Right renal pelvis (tissue), 4 donors: ENCODE measurements at regions not wholly inside any gene's neighbourhood (a gene's known extent, or its start where the extent isn't known, plus 50 kb on each side); places are given as distances from the start of the nearest gene placed in this dataset.
A peak's percentile ranks its signal among the peaks of the same experiment; 100 is the strongest.

Source experiments
- DNase-seq, 4 donors: peaks; one replicate each; pipeline ENCODE4 v3.0.0-alpha.2; 2013; ENCODE audit warnings: low read depth in 4 of 4, low spot score in 3 of 4, missing footprints in 1 of 4

DNA sequence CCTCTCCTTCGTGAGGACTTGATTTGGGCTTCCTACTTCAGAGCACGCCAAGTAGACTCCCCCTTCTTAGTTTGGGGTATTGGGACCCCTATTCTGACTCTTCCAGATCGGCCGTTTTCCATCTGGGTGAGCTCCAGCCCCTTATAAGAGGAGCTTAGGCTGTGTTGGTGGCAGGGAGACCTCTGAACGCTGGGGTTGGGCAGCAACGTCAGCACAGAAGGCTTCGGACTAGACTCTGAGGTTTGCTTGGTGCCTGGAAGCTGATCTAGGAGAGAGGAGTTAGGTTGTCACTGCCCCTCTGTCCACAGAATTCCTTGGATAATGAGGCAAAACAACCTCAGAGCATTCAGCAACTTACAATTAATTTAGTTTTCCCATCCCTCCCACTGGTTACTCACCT is 99.2 kb upstream of the RTL1 start:
- DNase-seq, result no peak

DNA sequence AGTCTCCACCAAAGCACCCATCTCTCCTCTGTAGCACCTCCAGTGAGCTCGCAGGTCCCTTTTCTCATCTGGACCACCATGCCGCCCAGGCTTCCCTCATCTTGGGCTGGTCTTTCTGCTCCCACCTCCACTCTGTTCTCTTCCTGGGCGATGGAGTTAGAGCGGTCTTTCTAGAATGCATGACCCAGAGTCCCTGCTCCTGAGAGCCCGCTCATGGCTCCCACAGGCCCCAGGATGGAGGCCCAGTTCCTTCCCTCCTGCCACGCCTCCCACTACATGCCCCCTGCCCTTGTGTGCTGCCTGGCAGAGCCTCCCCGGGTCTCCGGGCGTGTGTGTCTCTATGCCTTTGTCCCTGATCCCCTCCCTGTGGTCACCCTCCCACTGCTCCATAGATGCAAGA is 100.7 kb upstream of the RTL1 start:
- no peak for DNase-seq

DNA sequence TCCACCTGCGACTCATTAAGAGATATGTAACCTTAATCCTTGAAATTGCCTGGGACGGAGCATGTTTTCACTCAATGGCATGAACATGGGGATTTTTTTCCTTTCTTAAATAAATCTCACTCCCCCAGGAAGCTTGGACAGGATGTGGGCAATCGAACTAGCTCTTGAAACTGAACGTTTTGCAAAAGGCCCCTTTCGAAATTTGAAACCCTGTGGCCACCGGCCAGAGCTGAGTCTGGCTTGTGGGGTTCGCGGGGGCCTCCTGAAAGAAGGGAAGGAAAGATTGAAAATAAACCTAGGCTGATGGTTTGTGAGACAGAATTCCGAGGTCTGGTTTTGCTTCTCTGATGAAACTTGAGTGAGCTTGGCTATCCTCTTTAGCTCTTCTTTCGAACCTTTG is 101.4 kb upstream of the RTL1 start:
- peak in 1 of 4 donors; percentile 15 for DNase-seq

DNA sequence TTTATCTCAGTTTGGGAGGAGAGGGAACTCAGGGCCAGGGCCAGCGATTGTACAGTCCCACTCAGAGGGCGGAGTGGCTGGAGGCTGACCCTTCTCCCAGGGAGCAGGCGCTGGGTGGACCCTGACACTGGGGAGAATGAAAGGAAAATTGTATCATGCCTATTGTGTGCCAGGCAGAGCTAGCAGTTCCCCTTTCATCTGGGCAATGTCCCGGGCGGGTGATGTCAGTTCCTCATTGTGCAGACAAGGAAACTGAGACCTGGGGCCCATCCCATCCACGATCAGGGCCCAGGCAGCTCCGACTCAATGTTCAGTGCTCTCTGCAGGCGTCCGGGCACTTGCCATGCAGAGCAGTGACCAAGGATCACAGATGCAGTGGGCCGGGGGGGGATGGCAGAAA is 101.9 kb upstream of the RTL1 start:
- DNase-seq, result no peak

DNA sequence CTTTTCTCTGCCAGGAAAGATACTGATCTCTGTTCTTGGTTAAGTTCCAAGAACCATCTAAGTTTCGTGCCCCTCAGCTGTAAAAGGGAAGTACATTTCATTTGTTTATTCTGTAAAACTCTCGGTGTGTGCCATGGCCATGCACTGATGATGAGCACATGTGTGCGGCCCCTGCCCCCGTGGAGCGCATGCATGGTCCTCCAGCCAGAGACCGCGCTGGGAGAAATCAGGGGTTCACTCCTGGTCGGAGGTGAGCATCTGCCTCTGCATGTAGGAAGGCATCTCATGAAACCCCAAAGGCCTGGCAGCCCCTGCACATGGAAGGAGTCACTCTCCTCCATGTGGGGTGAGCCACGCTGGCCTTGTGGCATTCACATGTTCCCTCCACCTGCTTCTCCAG is 102.5 kb upstream of the RTL1 start:
- no peak for DNase-seq

DNA sequence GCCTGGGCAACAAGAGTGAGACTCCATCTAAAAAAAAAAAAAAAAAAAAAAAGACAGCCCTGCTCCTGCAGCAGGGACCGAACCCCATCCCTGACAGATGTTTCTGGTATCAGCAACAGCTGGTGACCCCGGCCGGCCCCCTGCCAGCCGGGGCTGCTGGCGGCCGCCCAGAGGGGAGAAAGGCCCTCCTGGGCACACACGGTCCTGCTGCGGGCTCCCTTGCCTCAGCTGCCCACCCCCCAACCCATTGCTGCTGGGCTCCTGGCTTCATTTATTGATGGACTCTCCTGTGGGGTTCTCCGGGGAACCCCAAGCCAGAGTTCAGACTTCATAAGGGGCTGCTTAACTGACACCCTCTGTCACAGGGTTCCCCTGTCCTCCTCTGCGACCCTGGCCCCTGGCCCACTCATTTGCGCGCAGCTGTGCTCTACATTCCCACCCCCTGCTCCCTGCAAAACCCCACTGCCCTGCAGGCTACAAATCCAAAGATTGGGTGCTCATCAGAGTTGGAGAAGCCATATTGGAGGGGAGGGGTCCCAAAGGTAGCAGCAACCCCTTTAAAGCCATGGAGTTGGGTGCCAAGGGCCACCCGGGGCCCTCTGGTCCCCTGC is 103.6 kb upstream of the RTL1 start:
- DNase-seq, result no peak

DNA sequence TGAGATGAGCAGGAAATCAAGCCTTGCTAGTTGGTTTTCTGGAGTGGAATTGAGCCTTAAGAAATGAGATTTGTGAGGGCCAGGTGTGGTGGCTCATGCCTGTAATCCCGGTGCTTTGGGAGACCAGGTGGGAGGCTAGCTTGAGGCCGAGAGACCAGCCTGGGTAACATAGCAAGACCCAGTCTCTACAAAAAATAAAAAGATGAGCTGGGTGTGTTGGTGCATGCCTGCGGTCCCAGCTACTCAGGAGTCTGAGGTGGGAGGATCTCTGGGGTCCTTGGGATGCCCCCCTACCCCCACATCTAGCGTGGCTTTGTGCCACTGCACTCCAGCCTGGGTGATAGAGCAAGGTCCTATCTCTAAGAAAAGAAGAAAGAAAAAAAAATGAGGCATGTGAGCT is 104.2 kb upstream of the RTL1 start:
- DNase-seq, result no peak

DNA sequence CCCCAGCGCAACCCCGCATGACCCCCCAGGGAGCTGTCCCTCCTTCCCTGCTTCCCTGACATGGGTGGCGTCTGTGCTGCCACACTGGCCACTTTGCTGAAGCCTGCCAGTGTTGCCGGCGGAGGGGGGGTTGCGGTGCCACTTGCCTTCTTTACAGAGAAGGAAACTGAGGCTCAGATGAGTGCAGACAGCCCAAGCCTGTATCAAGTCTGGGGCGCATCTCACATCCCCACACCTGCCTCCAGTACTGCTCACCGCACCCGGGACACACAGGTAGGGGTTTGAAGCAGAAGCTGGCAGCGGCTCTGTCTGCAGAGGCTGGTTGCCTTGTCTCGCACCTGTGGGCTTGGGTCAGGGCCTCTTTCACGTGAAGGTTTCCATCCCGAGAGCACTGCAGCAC is 104.7 kb upstream of the RTL1 start:
- DNase-seq, result no peak

DNA sequence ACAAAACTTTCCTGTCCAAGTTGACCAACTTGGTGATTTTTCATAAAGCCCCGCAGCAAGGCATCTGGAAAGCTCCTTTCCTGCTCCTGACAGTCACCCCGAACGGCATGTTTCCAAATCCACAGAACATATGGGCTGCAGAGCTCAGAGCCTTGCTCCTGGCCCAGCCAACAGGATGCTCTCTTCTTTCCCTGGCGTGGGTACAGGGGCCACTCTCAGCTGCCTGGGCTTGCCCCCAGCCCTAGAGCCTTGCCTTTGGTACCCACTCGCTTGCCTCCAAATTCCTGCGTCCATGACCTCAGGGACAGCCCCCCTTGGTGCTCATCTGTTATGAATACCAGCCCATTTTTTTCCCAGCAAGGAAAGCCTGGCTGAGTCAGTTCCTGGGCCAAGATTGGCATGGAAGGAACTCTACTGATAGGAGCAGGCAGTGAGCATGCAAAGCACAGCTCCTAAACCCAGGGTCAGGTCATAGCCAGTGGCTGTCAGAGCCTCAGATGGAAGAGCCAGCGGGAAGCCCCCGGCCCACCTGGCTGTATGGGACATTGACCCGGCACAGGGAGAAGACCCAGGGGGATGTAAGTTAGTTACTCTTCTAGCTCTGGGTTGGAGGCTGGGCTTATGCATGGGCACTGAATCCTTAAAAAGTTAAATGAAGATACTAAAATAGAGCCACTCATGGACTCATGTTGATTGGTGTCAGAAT is 105.3 kb upstream of the RTL1 start:
- DNase-seq, result no peak

DNA sequence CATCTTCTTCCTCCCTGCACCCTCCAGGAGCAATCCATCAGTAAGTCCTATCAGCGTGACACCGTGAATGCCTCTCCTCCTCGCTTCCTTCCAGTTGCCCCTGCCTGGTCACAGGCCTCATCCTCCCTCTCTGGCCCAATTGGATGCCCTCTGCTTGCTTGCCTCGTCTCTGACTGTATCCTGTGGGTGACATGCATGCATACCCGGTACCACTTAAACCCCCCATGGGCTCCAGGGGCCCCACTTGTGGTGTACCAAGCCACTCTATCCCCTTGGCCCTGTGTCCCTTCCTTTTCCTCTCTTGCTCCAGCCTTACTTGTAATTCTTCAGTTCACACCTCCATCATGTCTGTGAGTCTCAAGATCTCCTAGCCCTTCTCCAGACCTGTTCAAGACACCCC is 106.0 kb upstream of the RTL1 start:
- no peak for DNase-seq

DNA sequence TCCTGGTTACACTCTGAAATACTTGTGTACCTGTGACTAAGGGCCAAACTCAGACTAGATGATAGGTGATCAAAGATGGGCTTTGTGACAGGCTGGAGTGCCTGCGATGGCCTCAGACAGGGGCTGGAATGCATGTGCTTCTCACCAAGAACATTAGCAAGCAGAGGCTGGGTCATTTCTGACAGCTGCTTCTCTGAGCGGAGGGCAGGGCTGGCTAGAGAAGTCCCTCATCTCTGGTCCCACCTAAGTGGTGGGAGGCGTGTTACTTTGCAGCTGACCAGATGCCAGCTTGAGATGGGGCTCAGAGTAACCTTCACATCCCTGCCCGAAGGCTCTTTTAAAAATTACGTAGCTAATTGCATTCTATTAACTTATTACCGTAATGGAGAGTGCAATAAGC is 106.8 kb upstream of the RTL1 start:
- DNase-seq, result no peak

DNA sequence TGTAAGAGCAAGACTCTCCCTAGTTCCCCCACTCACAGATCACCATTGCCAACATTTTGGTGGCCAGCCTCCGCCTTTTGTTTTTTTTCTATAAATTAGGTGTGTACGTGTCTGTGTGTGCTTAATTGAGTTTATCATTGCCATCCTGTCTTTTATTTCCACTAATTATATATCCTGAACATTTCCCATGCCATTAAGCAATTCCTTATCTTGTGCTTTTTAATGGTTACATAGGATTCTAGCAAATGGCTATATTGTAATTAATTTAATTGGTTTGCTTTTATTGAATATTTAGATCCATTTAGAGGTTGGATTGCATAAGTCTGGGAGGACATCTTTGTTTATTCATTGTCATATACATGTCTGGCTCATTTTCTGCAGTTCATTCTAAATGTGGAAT is 107.3 kb upstream of the RTL1 start:
- DNase-seq, result no peak

DNA sequence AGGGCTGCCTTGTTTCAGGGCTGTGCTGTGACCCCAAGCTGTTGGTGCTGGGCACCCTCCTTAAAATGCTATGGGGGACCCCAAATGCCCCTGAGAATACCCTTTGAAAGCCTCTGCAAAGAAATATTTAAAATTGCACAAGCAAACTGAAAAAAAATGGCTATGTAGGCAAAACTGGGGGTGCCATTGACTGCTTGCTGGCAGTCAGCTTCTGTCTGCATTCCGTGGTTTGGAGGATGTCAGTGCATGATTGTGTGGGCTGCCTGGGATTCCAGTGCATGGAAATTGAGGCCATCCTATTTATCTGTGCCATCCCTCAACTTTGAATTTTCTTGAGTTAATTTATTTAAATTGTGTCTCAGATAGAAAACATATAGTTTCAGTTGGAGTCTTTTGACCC is 113.7 kb upstream of the RTL1 start:
- DNase-seq, result no peak

DNA sequence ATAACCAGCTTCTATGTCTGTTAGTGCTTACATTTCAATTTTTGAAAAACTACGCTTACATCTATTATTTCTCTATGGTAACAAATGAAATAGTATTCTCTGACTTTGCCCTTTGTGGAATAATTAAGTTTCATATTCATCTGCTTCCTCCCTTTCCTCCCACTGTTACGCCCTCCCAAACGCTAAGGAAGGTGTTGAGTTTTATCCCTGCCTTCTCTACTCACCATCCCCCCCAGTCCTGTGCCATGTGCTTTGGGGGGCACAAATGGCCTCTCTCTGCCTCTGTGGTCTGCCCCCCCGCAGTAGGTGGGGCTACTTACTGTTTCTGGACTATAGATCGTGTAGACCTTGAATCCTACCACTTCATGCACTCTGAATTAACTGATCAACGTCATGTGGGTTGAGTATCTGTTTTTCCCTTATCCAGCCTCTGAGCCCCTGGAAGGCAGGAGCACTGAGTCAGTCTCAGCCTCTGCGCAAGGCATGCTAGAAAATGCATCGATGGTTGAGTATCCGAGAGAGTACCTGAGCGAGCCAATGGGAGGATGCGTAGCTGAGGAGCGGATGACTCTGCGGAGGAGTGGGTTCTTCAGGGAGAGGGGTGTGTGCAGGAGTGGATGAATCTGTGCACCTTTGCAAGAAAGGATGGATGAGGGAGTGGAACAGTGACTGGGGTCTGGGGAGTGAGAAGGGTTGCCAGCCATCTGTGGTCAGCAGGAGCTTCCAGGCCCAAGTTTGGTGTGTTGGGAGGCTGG is 114.5 kb upstream of the RTL1 start:
- no peak for DNase-seq

DNA sequence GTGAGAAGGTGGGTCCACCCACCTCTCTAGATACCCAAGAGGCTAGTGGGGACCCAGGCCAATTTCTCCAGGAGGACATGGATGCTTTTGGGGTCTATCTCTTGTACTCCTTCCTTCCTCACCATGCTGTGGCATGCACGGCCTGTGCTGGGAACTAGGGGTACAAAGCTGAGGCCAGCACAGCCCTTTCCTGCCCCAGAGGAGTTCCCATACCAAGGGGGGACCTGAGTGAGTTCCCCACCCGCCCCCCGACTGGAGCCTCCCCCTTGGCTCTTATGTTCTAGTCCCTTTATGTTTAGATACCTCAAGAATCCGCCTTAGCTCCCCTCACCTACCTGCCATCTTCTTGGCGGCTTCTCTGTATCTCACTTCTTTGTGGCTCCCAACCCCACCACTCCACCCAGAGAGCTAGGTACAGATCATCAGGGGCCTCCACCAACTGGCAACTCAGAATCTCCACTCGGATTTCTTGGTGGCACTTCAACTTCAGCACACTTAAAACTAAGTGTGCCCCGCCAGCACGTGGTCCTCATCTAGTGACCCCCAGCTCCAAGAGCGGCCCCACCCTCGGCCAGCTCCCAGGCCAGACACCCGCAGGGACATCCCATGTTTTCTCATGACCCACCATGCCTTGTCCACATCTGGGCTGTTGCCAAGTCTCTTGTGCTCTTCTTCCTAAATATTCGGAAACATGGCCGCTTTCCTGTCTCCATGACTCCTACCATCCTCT is 115.2 kb upstream of the RTL1 start:
- no peak for DNase-seq

DNA sequence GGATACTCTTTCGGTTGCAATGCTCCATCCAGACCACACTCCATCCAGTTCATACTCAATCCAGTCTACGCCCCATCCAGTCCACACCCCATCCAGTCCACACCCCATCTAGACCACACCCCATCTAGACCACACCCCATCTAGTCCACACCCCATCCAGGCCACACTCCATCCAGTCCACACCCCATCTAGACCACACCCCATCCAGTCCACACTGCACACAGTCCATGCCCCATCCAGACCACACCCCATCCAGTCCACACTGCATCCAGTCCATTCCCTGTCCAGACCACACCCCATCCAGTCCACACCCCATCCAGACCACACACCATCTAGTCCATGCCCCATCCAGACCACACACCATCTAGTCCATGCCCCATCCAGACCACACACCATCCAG is 116.0 kb upstream of the RTL1 start:
- no peak for DNase-seq

DNA sequence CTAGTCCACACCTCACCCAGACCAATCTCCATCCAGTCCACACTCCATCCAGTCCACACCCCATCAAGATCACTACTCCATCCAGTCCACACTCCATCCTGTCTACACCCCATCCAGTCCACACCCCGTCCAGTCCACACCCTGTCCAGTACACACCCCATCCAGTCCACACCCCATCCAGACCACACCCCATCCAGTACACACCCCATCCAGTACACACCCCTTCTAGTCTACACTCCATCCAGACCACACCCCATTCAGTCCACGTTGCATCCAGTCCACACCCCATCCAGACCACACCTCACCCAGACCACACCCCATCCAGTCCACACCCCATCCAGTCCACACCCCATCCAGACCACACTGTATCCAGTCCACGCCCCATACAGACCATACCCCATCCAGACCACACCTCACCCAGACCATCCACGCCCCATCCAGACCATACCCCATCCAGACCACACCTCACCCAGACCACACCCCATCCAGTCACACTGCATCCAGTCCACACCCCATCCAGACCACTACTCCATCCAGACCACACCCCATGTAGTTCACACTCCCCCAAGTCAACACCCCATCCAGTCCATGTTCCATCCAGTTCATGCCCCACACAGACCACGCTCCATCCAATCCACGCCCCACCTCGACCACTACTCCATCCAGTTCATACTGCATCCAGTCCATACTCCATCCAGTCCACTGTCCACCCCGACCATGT is 116.6 kb upstream of the RTL1 start:
- no peak for DNase-seq

DNA sequence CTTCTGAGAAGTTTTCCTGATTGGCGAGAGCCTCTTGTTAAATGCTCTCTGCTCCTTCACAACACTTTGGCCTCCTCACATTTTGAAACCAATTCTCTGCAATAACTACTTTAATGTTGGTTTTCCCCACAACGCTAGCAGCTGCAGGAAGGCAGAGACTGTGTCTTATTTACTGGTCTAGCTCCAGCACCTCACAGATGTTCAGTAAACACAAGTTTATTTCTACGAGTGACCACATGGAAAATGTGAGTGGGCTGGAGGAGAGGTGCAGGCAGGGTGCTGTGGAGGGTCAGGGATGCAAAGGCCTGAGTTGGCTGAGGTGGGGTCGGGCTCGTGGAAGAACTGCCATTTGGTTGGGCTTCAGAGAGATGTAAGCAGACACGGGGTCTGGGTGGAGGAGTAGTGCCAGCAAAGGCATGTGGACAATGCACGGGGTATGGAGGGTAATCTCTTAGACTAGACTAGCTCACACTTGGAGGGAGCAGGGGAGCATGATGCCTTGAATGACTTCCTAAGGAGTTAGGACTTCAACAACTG is 117.4 kb upstream of the RTL1 start:
- DNase-seq, result no peak

DNA sequence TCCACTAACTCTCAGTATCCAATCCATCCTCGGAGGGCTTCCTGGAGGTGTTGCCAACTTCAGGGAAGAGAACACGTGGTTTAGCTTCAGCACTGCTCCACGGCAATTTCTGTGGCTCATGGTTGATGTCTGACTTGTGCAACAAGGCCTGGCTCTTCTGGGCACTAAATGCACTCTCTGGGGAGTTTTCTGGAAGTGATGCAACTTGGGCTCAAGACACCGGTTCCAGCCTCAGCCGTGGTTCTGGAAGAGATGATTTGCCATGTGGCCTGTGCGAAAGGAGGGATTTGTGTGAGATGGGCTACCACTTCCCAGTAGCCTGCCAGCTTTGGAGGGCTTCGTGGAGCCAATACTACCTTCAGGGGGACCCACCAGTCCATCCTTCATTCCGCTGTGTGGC is 118.6 kb upstream of the RTL1 start:
- no peak for DNase-seq

DNA sequence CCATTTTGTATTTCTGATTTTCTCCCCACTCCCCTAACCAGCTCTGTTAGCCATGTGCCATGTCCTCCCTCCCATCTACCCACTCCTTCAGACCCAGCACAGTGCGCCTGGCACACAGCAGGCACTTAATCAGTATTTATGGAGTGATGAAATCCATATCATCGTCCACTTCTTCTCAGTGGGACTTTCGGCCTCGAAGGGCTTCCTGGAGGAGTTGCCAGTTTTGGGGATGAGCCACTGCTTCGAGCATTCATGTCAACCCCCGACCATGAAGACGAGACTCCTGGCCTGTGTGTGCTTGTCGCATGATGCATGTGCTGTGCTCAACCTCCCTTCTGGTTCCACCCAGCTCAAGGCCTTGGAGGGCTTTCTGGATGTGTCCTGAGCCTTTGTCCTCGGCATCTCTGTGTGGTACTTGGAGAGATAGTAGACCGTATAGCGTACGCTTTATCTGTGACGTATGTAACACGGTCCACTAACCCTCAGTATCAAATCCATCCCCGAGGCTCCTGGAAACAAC is 119.5 kb upstream of the RTL1 start:
- no peak for DNase-seq
